Osteocyte (in vitro differentiated cells): ENCODE measurements at regions not wholly inside any gene's neighbourhood (a gene's known extent, or its start where the extent isn't known, plus 50 kb on each side); places are given as distances from the start of the nearest gene placed in this dataset.

Experiments used
- DNase-seq: peaks from one replicate; pipeline ENCODE4 v3.0.0; 2021; ENCODE audit warnings: mixed read lengths; ENCODE audit not compliant: unreplicated experiment; ENCODE audit errors: extremely low spot score
- H3K27ac Mint-ChIP-seq: one replicate; pipeline ENCODE4 v1.8.0; 2021; ENCODE audit warnings: mild to moderate bottlenecking, mixed read lengths; ENCODE audit not compliant: unreplicated experiment
- H3K27me3 Mint-ChIP-seq: one replicate; pipeline ENCODE4 v1.8.0; 2021; ENCODE audit warnings: mixed read lengths; ENCODE audit not compliant: unreplicated experiment
- H3K36me3 Mint-ChIP-seq: one replicate; pipeline ENCODE4 v1.8.0; 2021; ENCODE audit warnings: mixed read lengths; ENCODE audit not compliant: unreplicated experiment
- H3K4me1 Mint-ChIP-seq: one replicate; pipeline ENCODE4 v1.8.0; 2021; ENCODE audit warnings: mixed read lengths; ENCODE audit not compliant: unreplicated experiment
- H3K4me3 Mint-ChIP-seq: one replicate; pipeline ENCODE4 v1.8.0; 2021; ENCODE audit warnings: mild to moderate bottlenecking, moderate library complexity, mixed read lengths; ENCODE audit not compliant: unreplicated experiment
- H3K9me3 Mint-ChIP-seq: one replicate; pipeline ENCODE4 v1.8.0; 2021; ENCODE audit warnings: mixed read lengths; ENCODE audit not compliant: unreplicated experiment
- CTCF ChIP-seq: fragments of 200-600 bp; sonication (generic); IDR thresholded peaks from 2 replicates; pipeline ENCODE4 v1.5.0; 2021; ENCODE audit warnings: antibody characterized with exemption, mild to moderate bottlenecking, moderate library complexity

GRCh38 chr17:70352834-70353233 lies 183.5 kb downstream of the KCNJ2 start:
- Mint-ChIP-seq H3K4me3 (no peak overlapping the region), H3K36me3 (no peaks in the 10 kb centered on the region), H3K27me3 (no peaks in the 10 kb centered on the region), H3K4me1 (no peaks in the 10 kb centered on the region), H3K27ac (no peak overlapping the region), H3K9me3 (no peaks in the 10 kb centered on the region)
- TF ChIP-seq CTCF, result no peak
- no peak for DNase-seq

- no peak for DNase-seq
- Mint-ChIP-seq H3K4me3 (no peak overlapping the region), H3K27ac (no peak overlapping the region), H3K36me3 (no peaks in the 10 kb centered on the region), H3K4me1 (no peaks in the 10 kb centered on the region), H3K9me3 (no peaks in the 10 kb centered on the region), H3K27me3 (no peaks in the 10 kb centered on the region)
- TF ChIP-seq CTCF, result no peak
These were observed 184.2 kb downstream of the KCNJ2 start for GRCh38 chr17:70353408-70354092.

GRCh38 chr17:70355185-70355584 lies 185.9 kb downstream of the KCNJ2 start:
- Mint-ChIP-seq H3K36me3 (no peaks in the 10 kb centered on the region), H3K27me3 (no peaks in the 10 kb centered on the region), H3K4me3 (no peak overlapping the region), H3K4me1 (no peaks in the 10 kb centered on the region), H3K27ac (no peak overlapping the region), H3K9me3 (no peaks in the 10 kb centered on the region)
- no peak for TF ChIP-seq CTCF
- DNase-seq, result no peak

- no peak for DNase-seq
- no peaks in the 10 kb centered on the region for H3K9me3 Mint-ChIP-seq
- no peak overlapping the region for H3K4me3 Mint-ChIP-seq
- no peak for TF ChIP-seq CTCF
- H3K27ac Mint-ChIP-seq, result no peak overlapping the region
- no peaks in the 10 kb centered on the region for H3K4me1 Mint-ChIP-seq
- no peaks in the 10 kb centered on the region for H3K36me3 Mint-ChIP-seq
- H3K27me3 Mint-ChIP-seq, result peaks cover 3% of the 10 kb centered on the region
These were observed 187.9 kb downstream of the KCNJ2 start for GRCh38 chr17:70357190-70357589.

- TF ChIP-seq CTCF, result no peak
- DNase-seq, result no peak
- Mint-ChIP-seq H3K27ac (no peak overlapping the region), H3K27me3 (peaks cover 5% of the 10 kb centered on the region), H3K36me3 (no peaks in the 10 kb centered on the region), H3K4me1 (no peaks in the 10 kb centered on the region), H3K4me3 (no peak overlapping the region), H3K9me3 (no peaks in the 10 kb centered on the region)
These were observed 195.8 kb downstream of the KCNJ2 start for GRCh38 chr17:70365091-70365583.
